Psoas muscle (tissue), 7 donors: ENCODE measurements at regions not wholly inside any gene's neighbourhood (a gene's known extent, or its start where the extent isn't known, plus 50 kb on each side); places are given as distances from the start of the nearest gene placed in this dataset.

Source experiments
- ATAC-seq, 4 donors: fragments of 200-7000 bp; cut with Tn5 transposase; one replicate each; pipeline ENCODE4 v1.9.1; 2020; ENCODE audit warnings: moderate library complexity in 3 of 4, mild to moderate bottlenecking in 2 of 4
- DNase-seq, 2 donors: peaks; one replicate each; pipeline ENCODE4 v3.0.0-alpha.2; 2020
- H3K27ac ChIP-seq: fragments of 200-600 bp; one replicate; pipeline ENCODE4 v1.8.0; 2022
- H3K27me3 ChIP-seq, 3 donors: fragments of 200-600 bp in 1 of 3; one replicate each; pipeline versions ENCODE4 v1.6.1 to v1.8.0; 2013 to 2022; ENCODE audit warnings: low read length in 2 of 3, mild to moderate bottlenecking in 2 of 3, moderate library complexity in 1 of 3; ENCODE audit not compliant: insufficient read depth in 3 of 3
- H3K36me3 ChIP-seq, 2 donors: fragments of 200-600 bp in 1 of 2; one replicate each; pipeline versions ENCODE4 v1.6.1 to v1.8.0; 2013 to 2022; ENCODE audit warnings: low read depth in 1 of 2, mild to moderate bottlenecking in 1 of 2, moderate library complexity in 1 of 2; ENCODE audit not compliant: insufficient read depth in 1 of 2
- H3K4me1 ChIP-seq: fragments of 200-600 bp; one replicate; pipeline ENCODE4 v1.8.0; 2022
- H3K4me3 ChIP-seq: fragments of 200-600 bp; one replicate; pipeline ENCODE4 v1.8.0; 2022; ENCODE audit warnings: mild to moderate bottlenecking
- H3K9me3 ChIP-seq: fragments of 200-600 bp; one replicate; pipeline ENCODE4 v1.8.0; 2022
- CTCF ChIP-seq: fragments of 200-600 bp; IDR thresholded peaks from one replicate; pipeline ENCODE4 v1.8.0; 2022; ENCODE audit warnings: antibody characterized with exemption
- WGBS, 3 donors: extraction: QIAGEN DNeasy Blood & Tissue Kit; methylation state at CpG; one replicate each; pipeline versions ENCODE4 v1.1.6 to v1.1.7; 2013; 5-methylcytosine and 5-hydroxymethylcytosine counted together
- intact Hi-C, 2 donors: fragments of 100-400 bp; cut with DNase I; formaldehyde crosslinking; loops; one replicate each; pipeline versions ENCODE4 v1.11.0 to v1.14.2; 2022
- donor health status: healthy with polysubstance abuse.
- donor health status: DM: no; HTN: no; CAD: no; lungs with moderate emphysema.
- donor health status: Bipolar disorder and iron deficiency.
- donor health status: healthy.
- donor health status: DM: yes; HTN: yes; CAD: no.
- donor health status: DM: no; HTN: no; CAD: no.
- donor health status: DM: yes; HTN: yes; CAD: no.

GRCh38 chr7:130874071-130874915 is 140.3 kb upstream of the KLF14 start:
- TF ChIP-seq CTCF: no peak
- peak in 3 of 4 donors; percentile 12 to 20 (median 17) for ATAC-seq
- intact Hi-C loops: no loop called here
- Histone ChIP-seq H3K9me3 (no peaks in the 10 kb centered on the region), H3K36me3 (peaks cover 3 to 100% of the 10 kb centered on the region in 2 donors), H3K27ac (peak overlapping the region; percentile 48), H3K4me3 (no peak overlapping the region), H3K4me1 (peaks cover 20% of the 10 kb centered on the region), H3K27me3 (no peaks in the 10 kb centered on the region)
- 78 to 86% (median 81%) methylated on average over 6 of the region's 6 CpGs for WGBS, 3 donors
- no peak for DNase-seq

- ATAC-seq (peak; percentile 50 to 63 (median 62)), DNase-seq (peak in 1 of 2 donors; percentile 75)
- H3K9me3 ChIP-seq: no peaks in the 10 kb centered on the region
- H3K36me3 ChIP-seq: peaks cover 3 to 100% of the 10 kb centered on the region in 2 donors
- H3K27ac ChIP-seq: peak overlapping the region; percentile 48
- peak; percentile 87 for TF ChIP-seq CTCF
- H3K4me1 ChIP-seq: peaks cover 26% of the 10 kb centered on the region
- 33 to 41% (median 35%) methylated on average over 6 of the region's 6 CpGs for WGBS, 3 donors
- intact Hi-C loops: no loop called here
- no peaks in the 10 kb centered on the region for H3K27me3 ChIP-seq
- H3K4me3 ChIP-seq: no peak overlapping the region
These were observed 141.3 kb upstream of the KLF14 start for GRCh38 chr7:130875265-130875741.

- Histone ChIP-seq H3K9me3 (no peaks in the 10 kb centered on the region), H3K4me3 (no peak overlapping the region), H3K36me3 (peaks cover 3 to 100% of the 10 kb centered on the region in 2 donors), H3K27ac (peak overlapping the region; percentile 48), H3K4me1 (peaks cover 30% of the 10 kb centered on the region), H3K27me3 (no peaks in the 10 kb centered on the region)
- intact Hi-C loops: no loop called here
- 80 to 86% (median 80%) methylated on average over 5 of the region's 5 CpGs for WGBS, 3 donors
- TF ChIP-seq CTCF: no peak
- ATAC-seq: peak in 2 of 4 donors; percentile 2 to 4
- DNase-seq: no peak
These were observed 141.9 kb upstream of the KLF14 start for GRCh38 chr7:130875901-130876300.

- H3K27me3 ChIP-seq: no peaks in the 10 kb centered on the region
- intact Hi-C loops: no loop called here
- no peak for TF ChIP-seq CTCF
- H3K4me3 ChIP-seq: no peak overlapping the region
- no peaks in the 10 kb centered on the region for H3K9me3 ChIP-seq
- H3K27ac ChIP-seq: peak overlapping the region; percentile 48
- ATAC-seq: no peak
- peaks cover 44% of the 10 kb centered on the region for H3K4me1 ChIP-seq
- DNase-seq: no peak
- WGBS, 3 donors: 87 to 94% (median 88%) methylated on average over 10 of the region's 10 CpGs
- H3K36me3 ChIP-seq: peaks cover 13 to 100% of the 10 kb centered on the region in 2 donors
These were observed 143.4 kb upstream of the KLF14 start for GRCh38 chr7:130877236-130877990.
